ENCODE measurements at regions not wholly inside any gene's neighbourhood (a gene's known extent, or its start where the extent isn't known, plus 50 kb on each side); places are given as distances from the start of the nearest gene placed in this dataset.

DNA sequence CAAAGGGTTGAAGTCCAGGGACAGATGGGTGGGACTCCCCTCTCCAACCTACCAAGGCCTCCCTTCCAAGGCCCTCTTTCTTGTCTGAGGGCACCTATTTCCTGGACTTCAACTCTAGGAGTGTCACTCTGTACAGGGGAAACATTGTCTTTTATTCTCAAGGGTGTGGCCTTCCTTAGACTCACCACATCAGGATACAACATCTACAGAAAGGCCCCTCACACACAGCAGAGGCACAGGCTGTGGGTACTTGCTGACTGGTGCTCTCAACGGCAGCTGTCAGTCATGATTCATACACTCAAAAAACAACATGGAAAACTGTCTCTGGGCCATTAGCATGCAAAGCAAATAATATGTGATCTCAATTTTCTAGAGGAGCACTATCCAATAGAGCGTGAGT lies 78.0 kb downstream of the RCN1 start:
- Histone ChIP-seq H3K27me3 (no peaks in the 10 kb centered on the region), H3K27ac (no peak overlapping the region), H3K4me3 (no peak overlapping the region), H3K36me3 (no peaks in the 10 kb centered on the region), H3K9me3 (no peaks in the 10 kb centered on the region), H3K4me1 (peaks cover 0 to 7% (median 3%) of the 10 kb centered on the region in 4 donors)
- intact Hi-C loops (cut with DNase I) = no loop called here
- 84 to 86% methylated on average over 2 of the region's 2 CpGs for WGBS, 2 donors
- DNase-seq = no peak
- no peak for TF ChIP-seq CTCF (IDR thresholded peaks at IDR 0.05)
- no peak for TF ChIP-seq POLR2A (IDR thresholded peaks at IDR 0.05)
- no peak for TF ChIP-seq POLR2AphosphoS5 (IDR thresholded peaks at IDR 0.05)
- TF ChIP-seq EP300 (IDR thresholded peaks at IDR 0.05) = no peak

DNA sequence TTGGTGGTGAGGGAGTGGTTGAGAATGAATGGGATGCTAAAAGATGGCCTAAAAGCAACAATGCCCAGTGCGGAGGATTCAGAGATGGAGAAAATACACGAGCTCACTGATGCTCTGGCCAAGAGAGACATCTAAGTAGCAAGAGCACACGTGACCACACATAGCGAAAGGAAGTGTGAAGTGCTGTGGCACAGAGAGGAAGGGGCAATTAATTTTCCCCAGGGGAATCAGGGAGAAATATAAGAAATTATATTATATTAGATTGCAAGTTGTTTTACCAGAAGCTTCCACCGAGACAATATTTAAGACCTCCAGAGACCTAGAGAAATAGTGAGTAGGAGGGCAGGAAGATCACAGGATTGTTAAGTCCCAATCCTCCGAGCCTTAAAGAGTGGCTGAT lies 80.6 kb downstream of the RCN1 start:
- WGBS, 2 donors = 84% methylated on average over 6 of the region's 6 CpGs
- no peak overlapping the region for H3K27ac ChIP-seq
- peaks cover 0 to 7% (median 3%) of the 10 kb centered on the region in 4 donors for H3K4me1 ChIP-seq
- no peaks in the 10 kb centered on the region for H3K36me3 ChIP-seq
- TF ChIP-seq POLR2AphosphoS5 (IDR thresholded peaks at IDR 0.05) = no peak
- TF ChIP-seq POLR2A (IDR thresholded peaks at IDR 0.05) = no peak
- TF ChIP-seq EP300 (IDR thresholded peaks at IDR 0.05) = no peak
- no peak for TF ChIP-seq CTCF (IDR thresholded peaks at IDR 0.05)
- H3K9me3 ChIP-seq = no peaks in the 10 kb centered on the region
- peaks cover 0 to 3% (median 0%) of the 10 kb centered on the region in 3 donors for H3K27me3 ChIP-seq
- DNase-seq = no peak
- intact Hi-C loops (cut with DNase I) = no loop called here
- H3K4me3 ChIP-seq = no peak overlapping the region

DNA sequence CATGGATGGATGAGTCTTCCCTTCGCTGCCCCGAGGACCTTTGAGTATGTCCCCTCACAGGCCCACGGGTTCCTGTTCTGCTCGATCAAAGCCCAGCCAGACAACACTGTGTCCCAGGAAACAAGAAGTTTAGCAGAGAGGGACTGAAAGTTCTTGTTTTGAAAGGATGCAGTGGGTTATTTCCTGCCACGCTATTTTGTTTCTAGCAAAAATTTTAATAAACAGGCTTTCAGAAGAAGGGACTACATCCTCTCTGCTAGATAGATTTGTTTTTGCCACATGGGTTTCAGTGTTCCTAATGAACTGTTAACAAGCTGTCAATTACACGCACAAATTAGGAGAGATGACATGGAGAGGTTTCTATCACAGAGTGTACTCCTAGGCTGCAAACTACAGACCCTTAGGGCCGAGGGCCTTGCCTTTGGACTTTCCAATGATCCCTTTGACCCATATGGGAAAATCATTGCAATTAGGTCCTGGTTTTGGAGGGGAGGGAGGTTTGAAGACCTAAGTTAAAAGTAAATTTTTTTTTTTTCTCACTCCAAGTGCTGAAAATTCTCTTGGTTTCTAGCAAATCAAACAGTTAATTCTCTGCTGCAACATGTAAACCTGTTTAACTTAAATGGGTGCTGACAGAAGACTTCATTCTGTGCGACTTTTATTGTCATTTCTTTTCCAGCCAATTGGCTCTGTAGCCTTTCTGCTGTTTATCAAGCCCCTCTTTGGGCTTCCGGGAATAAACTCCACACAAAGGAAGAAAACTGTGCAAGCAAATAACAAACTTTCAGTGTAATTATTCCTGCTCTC lies 81.4 kb downstream of the RCN1 start:
- Histone ChIP-seq H3K4me1 (peaks cover 0 to 7% (median 3%) of the 10 kb centered on the region in 4 donors), H3K9me3 (no peaks in the 10 kb centered on the region), H3K36me3 (no peaks in the 10 kb centered on the region), H3K27ac (no peak overlapping the region), H3K4me3 (peak overlapping the region in 3 of 4 donors; percentile 18 to 37 (median 24)), H3K27me3 (peaks cover 0 to 3% (median 0%) of the 10 kb centered on the region in 3 donors)
- intact Hi-C loops (cut with DNase I) = no loop called here
- DNase-seq = no peak
- no peak for TF ChIP-seq EP300 (IDR thresholded peaks at IDR 0.05)
- TF ChIP-seq POLR2AphosphoS5 (IDR thresholded peaks at IDR 0.05) = no peak
- TF ChIP-seq POLR2A (IDR thresholded peaks at IDR 0.05) = no peak
- TF ChIP-seq CTCF (IDR thresholded peaks at IDR 0.05) = no peak
- WGBS, 2 donors = 58 to 67% methylated on average over 9 of the region's 9 CpGs

- H3K9me3 ChIP-seq = no peaks in the 10 kb centered on the region
- peak overlapping the region in 3 of 4 donors; percentile 18 to 37 (median 24) for H3K4me3 ChIP-seq
- no peaks in the 10 kb centered on the region for H3K36me3 ChIP-seq
- 12 to 38% methylated on average over 22 of the region's 22 CpGs for WGBS, 2 donors
- TF ChIP-seq EP300 (IDR thresholded peaks at IDR 0.05) = no peak
- TF ChIP-seq CTCF (IDR thresholded peaks at IDR 0.05) = peak in 2 of 4 experiments; percentile 27 to 43
- no peak for TF ChIP-seq POLR2AphosphoS5 (IDR thresholded peaks at IDR 0.05)
- no peak for DNase-seq
- intact Hi-C loops (cut with DNase I) = no loop called here
- no peak overlapping the region for H3K27ac ChIP-seq
- peaks cover 0 to 7% (median 3%) of the 10 kb centered on the region in 4 donors for H3K4me1 ChIP-seq
- peaks cover 0 to 3% (median 0%) of the 10 kb centered on the region in 3 donors for H3K27me3 ChIP-seq
These were observed 82.3 kb downstream of the RCN1 start for GRCh38 chr11:32172848-32173834.
